ENCODE measurements at regions not wholly inside any gene's neighbourhood (a gene's known extent, or its start where the extent isn't known, plus 50 kb on each side); places are given as distances from the start of the nearest gene placed in this dataset.

DNA sequence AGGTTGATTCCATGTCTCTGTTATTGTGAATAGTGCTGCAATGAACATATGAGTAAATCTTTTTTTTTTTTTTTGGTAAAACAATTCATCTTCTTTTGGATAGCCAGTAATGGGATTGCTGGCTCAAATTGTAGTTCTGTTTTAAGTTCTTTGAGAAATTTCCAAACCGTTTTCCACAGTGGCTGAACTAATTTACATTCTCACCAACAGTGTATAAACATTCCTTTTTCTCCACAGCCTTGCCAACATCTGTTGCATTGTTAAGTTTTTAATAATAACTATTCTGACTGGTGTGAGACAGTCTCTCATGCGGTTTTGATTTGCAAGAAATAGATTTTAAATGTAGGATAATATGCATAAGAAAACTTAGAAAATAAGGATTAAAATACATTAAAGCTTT lies 279.0 kb upstream of the EPHA3 start:
- Histone ChIP-seq H3K27ac (no peak overlapping the region), H3K36me3 (no peaks in the 10 kb centered on the region), H3K4me3 (no peak overlapping the region), H3K9me3 (no peaks in the 10 kb centered on the region), H3K27me3 (no peaks in the 10 kb centered on the region), H3K4me1 (no peaks in the 10 kb centered on the region)
- no peak for TF ChIP-seq POLR2A (IDR thresholded peaks at IDR 0.05)
- TF ChIP-seq CTCF (IDR thresholded peaks at IDR 0.05 in 4 of 5, conservative IDR thresholded peaks at IDR 0.05 in 1 of 5), result no peak
- DNase-seq (no peak), ATAC-seq (no peak)
- in situ Hi-C loops (cut with MboI; ENCODE audit: low sequenced_read_pairs in 4 of 4) (no loop called here), intact Hi-C loops (cut with DNase I; ENCODE audit: low total_unique reads) (no loop called here)

DNA sequence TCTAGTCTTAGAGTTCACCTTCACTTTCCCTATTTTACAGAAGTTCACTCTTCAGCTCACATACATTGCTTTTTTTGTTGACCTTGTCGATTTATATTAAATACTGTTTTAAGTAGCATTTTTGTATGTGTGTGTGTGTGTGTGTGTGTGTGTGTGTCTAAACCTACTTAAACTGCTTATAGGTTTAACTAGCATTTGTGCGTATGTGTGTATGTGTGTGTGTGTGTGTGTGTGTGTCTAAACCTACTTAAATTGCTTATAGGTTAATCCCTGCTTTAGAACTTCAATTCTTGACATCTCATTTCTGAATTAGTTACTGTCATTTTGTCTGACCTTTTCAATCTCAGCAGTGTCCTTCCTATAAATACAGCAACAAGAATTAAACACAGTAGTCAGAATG lies 254.8 kb upstream of the EPHA3 start:
- H3K4me1 ChIP-seq, result no peaks in the 10 kb centered on the region
- intact Hi-C loops (cut with DNase I; ENCODE audit: low total_unique reads), result no loop called here
- no peak for DNase-seq
- H3K27me3 ChIP-seq, result no peaks in the 10 kb centered on the region
- no peaks in the 10 kb centered on the region for H3K9me3 ChIP-seq
- H3K4me3 ChIP-seq, result no peak overlapping the region
- H3K27ac ChIP-seq, result no peak overlapping the region
- in situ Hi-C loops (cut with MboI; ENCODE audit: low sequenced_read_pairs in 4 of 4), result no loop called here
- TF ChIP-seq POLR2A (IDR thresholded peaks at IDR 0.05), result no peak
- no peak for TF ChIP-seq CTCF (IDR thresholded peaks at IDR 0.05 in 4 of 5, conservative IDR thresholded peaks at IDR 0.05 in 1 of 5)
- no peak for ATAC-seq
- no peaks in the 10 kb centered on the region for H3K36me3 ChIP-seq

GRCh38 chr3:88863196-88863595 lies 244.2 kb upstream of the EPHA3 start:
- no peak overlapping the region for H3K27ac ChIP-seq
- ATAC-seq (no peak), DNase-seq (no peak)
- no peak for TF ChIP-seq CTCF (IDR thresholded peaks at IDR 0.05 in 4 of 5, conservative IDR thresholded peaks at IDR 0.05 in 1 of 5)
- TF ChIP-seq POLR2A (IDR thresholded peaks at IDR 0.05), result no peak
- H3K4me1 ChIP-seq, result no peaks in the 10 kb centered on the region
- H3K9me3 ChIP-seq, result no peaks in the 10 kb centered on the region
- intact Hi-C loops (cut with DNase I; ENCODE audit: low total_unique reads), result no loop called here
- no peak overlapping the region for H3K4me3 ChIP-seq
- in situ Hi-C loops (cut with MboI; ENCODE audit: low sequenced_read_pairs in 4 of 4), result no loop called here
- no peaks in the 10 kb centered on the region for H3K27me3 ChIP-seq
- H3K36me3 ChIP-seq, result no peaks in the 10 kb centered on the region

GRCh38 chr3:88876724-88877123 lies 230.7 kb upstream of the EPHA3 start:
- H3K9me3 ChIP-seq, result no peaks in the 10 kb centered on the region
- no peak overlapping the region for H3K4me3 ChIP-seq
- H3K36me3 ChIP-seq, result no peaks in the 10 kb centered on the region
- in situ Hi-C loops (cut with MboI; ENCODE audit: low sequenced_read_pairs in 4 of 4) (no loop called here), intact Hi-C loops (cut with DNase I; ENCODE audit: low total_unique reads) (no loop called here)
- DNase-seq, result no peak
- no peak for TF ChIP-seq POLR2A (IDR thresholded peaks at IDR 0.05)
- TF ChIP-seq CTCF (IDR thresholded peaks at IDR 0.05 in 4 of 5, conservative IDR thresholded peaks at IDR 0.05 in 1 of 5), result no peak
- H3K27me3 ChIP-seq, result no peaks in the 10 kb centered on the region
- no peaks in the 10 kb centered on the region for H3K4me1 ChIP-seq
- no peak overlapping the region for H3K27ac ChIP-seq
- no peak for ATAC-seq

GRCh38 chr3:88879905-88880304 lies 227.5 kb upstream of the EPHA3 start:
- in situ Hi-C loops (cut with MboI; ENCODE audit: low sequenced_read_pairs in 4 of 4) (no loop called here), intact Hi-C loops (cut with DNase I; ENCODE audit: low total_unique reads) (no loop called here)
- ATAC-seq, result no peak
- no peaks in the 10 kb centered on the region for H3K4me1 ChIP-seq
- H3K27me3 ChIP-seq, result no peaks in the 10 kb centered on the region
- no peaks in the 10 kb centered on the region for H3K9me3 ChIP-seq
- DNase-seq, result no peak
- no peaks in the 10 kb centered on the region for H3K36me3 ChIP-seq
- no peak overlapping the region for H3K27ac ChIP-seq
- no peak for TF ChIP-seq CTCF (IDR thresholded peaks at IDR 0.05 in 4 of 5, conservative IDR thresholded peaks at IDR 0.05 in 1 of 5)
- no peak for TF ChIP-seq POLR2A (IDR thresholded peaks at IDR 0.05)
- H3K4me3 ChIP-seq, result no peak overlapping the region
